ENCODE measurements at regions not wholly inside any gene's neighbourhood (a gene's known extent, or its start where the extent isn't known, plus 50 kb on each side); places are given as distances from the start of the nearest gene placed in this dataset.
"Not testable (repeated sequence)": the region's sequence is repeated elsewhere in the genome, so short reads cannot be mapped to it uniquely, and the experiment has no call there.

DNA sequence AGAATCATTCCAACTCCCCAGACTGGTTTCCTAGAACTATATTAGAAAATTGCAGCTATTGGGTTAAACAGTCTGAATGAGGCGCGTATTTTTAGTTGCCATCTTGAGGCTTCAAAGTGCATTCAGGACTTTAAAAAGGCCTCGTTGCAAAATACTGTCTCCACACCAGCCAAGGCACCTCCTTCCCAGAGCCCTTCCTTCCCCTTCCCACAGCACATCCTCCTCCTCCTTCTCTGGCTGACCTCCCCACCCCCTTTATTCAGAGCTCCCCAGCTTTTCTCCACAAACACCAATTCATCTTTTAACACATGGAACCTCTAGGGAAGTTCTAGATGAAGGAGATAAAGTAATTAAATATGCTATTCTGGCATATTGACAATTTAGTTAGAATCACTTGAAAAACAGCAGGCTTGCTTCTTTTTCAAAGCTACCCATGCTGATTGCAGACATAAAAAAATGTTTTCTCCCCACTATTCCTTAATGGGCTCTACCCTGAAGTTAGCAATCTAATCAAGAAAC is 90.3 kb downstream of the RTP5 start:
- no peak for DNase-seq

GRCh38 chr2:241961454-241961853 is 91.9 kb downstream of the RTP5 start:
- DNase-seq, result no peak

GRCh38 chr2:241964133-241964532 is 94.6 kb downstream of the RTP5 start:
- DNase-seq, result no peak

DNA sequence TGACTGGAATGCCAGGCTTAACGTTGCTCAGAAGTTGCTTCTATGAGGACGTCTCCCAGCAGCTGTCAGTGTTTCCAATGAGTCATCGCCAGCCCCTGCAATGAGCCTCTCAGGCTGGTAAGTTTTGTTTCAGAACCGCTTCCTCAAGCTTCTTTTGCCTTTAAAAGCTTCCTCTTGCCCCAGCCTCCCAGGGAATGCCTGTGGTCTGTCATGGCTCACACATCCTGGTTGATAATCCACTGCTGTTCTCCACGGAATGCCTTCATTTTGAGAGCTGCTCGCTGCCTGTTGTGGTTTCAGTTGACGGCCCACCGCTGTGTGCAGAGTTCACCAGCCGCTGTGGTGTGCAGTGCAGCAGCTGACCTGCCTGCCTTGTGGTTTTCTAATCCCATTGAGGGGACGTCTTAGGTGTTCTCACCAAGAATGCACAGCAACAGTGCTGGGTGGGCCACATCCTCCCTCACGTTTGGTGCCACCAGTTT is 96.4 kb downstream of the RTP5 start:
- DNase-seq, result peak; percentile 44

- DNase-seq, result no peak
Observed at GRCh38 chr2:241966647-241967466, 97.3 kb downstream of the RTP5 start.

GRCh38 chr2:241967467-241968144 is 98.1 kb downstream of the RTP5 start:
- DNase-seq, result no peak

DNA sequence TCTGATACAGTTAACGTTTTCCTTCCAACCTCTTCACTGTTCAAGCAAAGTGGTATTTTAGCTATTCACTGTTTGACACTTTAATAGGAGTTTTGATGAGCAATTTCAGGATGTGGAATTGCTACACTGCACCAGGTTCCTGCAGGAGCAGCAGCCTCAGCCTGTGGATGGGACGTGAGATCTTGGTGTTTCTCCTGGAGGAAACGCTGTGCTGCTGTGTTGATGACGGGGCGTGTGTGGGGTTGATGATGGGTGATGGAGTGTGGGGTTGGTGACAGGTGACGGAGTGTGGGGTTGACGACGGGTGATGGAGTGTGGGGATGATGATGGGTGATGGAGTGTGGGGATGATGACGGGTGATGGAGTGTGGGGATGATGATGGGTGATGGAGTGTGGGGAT is 98.9 kb downstream of the RTP5 start:
- DNase-seq, result no peak

DNA sequence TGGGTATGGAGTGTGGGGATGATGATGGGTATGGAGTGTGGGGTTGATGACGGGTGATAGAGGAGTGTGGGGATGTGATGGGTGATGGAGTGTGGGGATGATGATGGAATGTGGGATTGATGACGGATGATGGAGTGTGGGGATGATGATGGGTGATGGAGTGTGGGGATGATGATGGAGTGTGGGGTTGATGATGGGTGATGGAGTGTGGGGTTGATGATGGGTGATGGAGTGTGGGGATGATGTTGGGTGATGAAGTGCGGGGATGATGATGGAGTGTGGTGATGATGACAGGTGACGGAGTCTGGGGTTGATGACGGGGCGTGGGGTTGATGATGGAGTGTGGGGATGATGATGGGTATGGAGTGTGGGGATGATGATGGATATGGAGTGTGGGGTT is 99.7 kb downstream of the RTP5 start:
- DNase-seq, result not testable (repeated sequence)

DNA sequence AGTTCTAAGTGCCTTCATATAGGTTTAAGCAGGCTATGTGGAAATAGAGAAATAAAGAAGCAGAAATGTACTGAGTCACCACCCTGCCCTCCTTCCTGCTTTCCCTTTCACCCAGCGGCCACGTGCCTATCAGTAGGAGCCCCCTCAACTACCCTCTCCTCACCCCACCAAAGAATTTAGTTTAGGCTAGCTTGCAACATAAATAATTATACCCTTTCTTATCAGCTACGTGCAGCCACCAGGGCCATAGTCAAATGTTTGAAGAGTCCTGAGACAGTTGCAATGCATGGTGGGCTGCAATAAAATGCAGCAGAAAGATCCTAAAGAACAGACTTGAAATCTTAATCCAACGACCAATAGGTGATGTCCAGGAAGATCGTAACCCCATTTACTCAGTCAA is 101.2 kb downstream of the RTP5 start:
- no peak for DNase-seq

DNA sequence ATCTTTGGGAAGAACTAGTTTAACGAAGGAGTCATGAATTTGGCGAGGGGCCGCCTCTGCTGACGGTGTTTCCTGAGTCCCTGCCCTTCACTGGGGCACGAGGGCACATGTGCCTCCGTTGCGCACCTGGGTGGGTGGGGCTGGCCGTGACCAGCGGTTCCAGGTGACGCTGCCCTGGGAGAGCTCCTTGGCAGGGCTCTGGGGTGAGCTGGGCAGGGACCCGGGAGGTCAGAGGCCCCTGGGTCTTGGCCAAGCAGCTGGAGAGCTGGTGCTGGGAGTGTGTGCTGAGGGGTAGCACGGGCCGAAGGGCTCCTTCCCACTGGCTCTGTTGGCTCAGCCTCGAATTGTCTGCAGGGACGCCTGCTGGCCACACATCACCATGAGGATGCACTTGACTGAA is 104.6 kb downstream of the RTP5 start:
- no peak for DNase-seq

GRCh38 chr2:241974851-241975592 is 105.5 kb downstream of the RTP5 start:
- no peak for DNase-seq

DNA sequence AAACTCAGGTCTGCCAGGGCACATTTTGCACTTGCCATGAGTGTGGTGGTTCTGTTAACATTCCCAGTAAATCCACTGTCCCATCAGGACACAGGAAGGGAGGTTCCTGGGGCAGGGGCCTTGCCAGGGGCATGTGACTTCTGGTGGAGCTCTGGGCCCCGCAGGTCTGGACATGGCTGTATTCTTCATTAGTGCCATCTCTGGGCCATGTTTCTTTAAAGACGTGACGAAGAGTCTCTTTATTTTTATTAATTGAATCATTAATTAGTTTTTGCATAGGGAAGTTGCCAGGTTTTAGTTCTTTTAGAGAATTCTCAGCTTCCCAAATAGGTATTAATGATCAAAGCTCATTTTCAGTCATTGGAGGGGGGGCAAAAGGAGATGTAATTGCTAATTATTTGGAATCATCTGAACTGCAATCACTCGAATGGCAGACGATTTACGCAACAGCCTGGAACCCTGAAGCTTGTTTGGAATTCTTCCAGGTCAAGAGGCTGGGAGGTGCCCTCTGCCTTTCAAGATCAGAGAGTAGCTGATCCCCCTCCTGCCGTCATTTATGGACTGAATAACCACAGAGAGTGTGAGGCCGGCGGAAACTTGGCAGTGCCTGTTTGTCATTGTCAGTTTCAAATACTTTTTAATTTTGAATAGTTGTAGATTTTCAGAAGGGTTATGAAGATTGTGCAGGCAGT is 106.2 kb downstream of the RTP5 start:
- no peak for DNase-seq

DNA sequence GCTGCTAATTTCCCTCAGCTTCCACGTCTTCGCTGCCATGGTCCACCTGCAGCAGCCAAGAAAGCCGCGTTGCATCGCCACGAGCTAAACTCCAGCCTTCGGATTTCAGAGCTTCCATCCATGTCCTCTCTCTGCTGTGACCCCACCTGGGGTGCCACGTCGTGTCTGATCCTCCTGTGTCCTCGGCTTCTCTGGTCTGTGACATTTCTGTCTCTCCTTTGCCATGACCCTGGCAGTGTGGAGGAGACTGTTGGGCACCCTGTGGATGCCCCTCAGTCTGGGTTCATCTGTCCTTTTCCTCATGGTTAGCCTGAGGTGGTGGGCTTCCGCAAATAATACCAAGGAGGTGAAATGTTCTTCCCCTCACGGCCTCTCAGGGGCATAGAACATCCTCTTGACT is 106.8 kb downstream of the RTP5 start:
- DNase-seq, result no peak

- DNase-seq, result no peak
Observed at GRCh38 chr2:241977557-241978300, 108.2 kb downstream of the RTP5 start.

DNA sequence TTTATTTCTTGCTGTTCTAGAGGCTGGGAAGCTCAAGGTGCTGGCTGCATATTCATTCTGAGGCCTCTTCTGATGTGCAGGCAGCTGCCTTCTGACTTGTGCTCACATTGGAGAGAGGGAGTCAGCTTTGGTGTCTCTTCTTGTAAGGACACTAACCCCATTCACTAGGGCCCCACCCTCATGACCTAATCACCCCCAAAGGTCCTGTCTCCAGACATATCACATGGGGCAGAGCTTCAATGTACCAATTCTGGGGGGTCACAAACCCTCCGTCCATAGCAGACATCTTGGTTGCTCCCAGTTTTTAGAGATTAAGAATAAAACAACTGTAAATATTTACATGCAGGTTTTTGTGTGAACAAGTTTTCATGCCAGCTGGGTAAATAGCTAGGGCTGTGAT is 109.1 kb downstream of the RTP5 start:
- DNase-seq, result no peak

GRCh38 chr2:241980193-241980592 is 110.7 kb downstream of the RTP5 start:
- no peak for DNase-seq

- DNase-seq, result no peak
Observed at GRCh38 chr2:241981076-241981700, 111.7 kb downstream of the RTP5 start.

GRCh38 chr2:241982706-241983570 is 113.4 kb downstream of the RTP5 start:
- no peak for DNase-seq

GRCh38 chr2:241983571-241984270 is 114.2 kb downstream of the RTP5 start:
- DNase-seq, result no peak

DNA sequence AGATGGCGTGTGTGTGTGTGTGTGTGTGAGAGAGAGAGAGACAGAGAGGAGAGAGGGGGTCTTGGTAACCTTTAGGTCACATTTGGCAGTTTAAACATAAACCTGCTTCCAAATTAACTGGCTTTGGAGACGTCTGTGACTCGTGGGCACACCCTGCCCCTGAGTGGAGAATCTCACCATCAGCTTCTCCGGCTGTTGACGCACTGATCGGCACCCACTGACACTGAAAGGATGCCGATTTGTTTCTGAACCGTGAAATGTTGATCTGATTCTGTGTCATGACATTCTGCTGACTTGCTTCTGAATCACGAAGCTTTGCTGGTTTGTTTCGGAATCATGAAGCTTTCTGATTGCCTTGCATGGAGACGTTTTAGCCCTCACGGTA is 114.7 kb downstream of the RTP5 start:
- no peak for DNase-seq

Measured in CD4-positive, alpha-beta T cell treated with Interleukin-4 for 4 hours (primary cell).